Subcutaneous abdominal adipose tissue (tissue), 5 donors: ENCODE measurements at regions not wholly inside any gene's neighbourhood (a gene's known extent, or its start where the extent isn't known, plus 50 kb on each side); places are given as distances from the start of the nearest gene placed in this dataset.
"Not testable (repeated sequence)": the region's sequence is repeated elsewhere in the genome, so short reads cannot be mapped to it uniquely, and the experiment has no call there.

Source experiments
- H3K27ac ChIP-seq: one replicate; pipeline ENCODE4 v1.7.0; 2013; ENCODE audit warnings: low read depth, mild to moderate bottlenecking, inconsistent platforms, low read length, moderate library complexity
- H3K27me3 ChIP-seq, 5 donors: one replicate each; pipeline ENCODE4 v1.7.0; 2013; ENCODE audit warnings: low read length in 5 of 5, inconsistent platforms in 1 of 5; ENCODE audit not compliant: control insufficient read depth in 5 of 5, insufficient read depth in 4 of 5
- H3K36me3 ChIP-seq, 5 donors: one replicate each; pipeline ENCODE4 v1.7.0; 2013; ENCODE audit warnings: low read length in 5 of 5; ENCODE audit not compliant: control insufficient read depth in 5 of 5, insufficient read depth in 5 of 5
- H3K4me1 ChIP-seq, 5 donors: one replicate each; pipeline ENCODE4 v1.7.0; 2013; ENCODE audit warnings: low read length in 5 of 5, mild to moderate bottlenecking in 3 of 5, moderate library complexity in 1 of 5; ENCODE audit not compliant: control insufficient read depth in 5 of 5, insufficient read depth in 5 of 5
- H3K4me3 ChIP-seq, 5 donors: one replicate each; pipeline ENCODE4 v1.7.0; 2013; ENCODE audit warnings: low read length in 5 of 5, low read depth in 1 of 5
- H3K9ac ChIP-seq, 5 donors: one replicate each; pipeline ENCODE4 v1.7.0; 2013; ENCODE audit warnings: low read length in 5 of 5, mild to moderate bottlenecking in 4 of 5, moderate library complexity in 3 of 5
- H3K9me3 ChIP-seq, 5 donors: one replicate each; pipeline ENCODE4 v1.7.0; 2013; ENCODE audit warnings: low read length in 5 of 5; ENCODE audit not compliant: control insufficient read depth in 5 of 5
- donor health status: healthy.
- donor health status: healthy.
- donor health status: healthy.
- donor health status: healthy.
- donor health status: healthy.

DNA sequence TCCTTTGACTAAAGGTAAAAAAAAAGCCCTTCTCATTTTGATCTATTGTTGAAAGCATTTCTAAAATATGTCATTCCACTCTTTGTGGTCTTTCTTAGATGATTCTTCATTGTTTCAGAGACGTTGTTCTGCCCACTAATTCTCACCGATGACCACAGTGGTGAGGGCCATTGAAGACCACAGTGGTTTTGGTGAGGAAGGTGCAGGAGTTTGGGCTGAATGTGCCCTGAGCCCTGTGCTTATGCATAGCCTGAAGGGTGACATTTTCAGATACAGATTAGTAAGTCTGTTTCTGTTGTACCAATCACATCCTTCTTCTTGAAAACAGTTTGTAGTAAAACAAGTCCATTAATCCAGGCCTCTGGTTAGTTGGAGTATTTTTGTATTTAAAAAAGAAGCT lies 251.3 kb upstream of the ATP5MC3 start:
- H3K9me3 ChIP-seq: peaks cover 0 to 9% (median 0%) of the 10 kb centered on the region in 5 donors

DNA sequence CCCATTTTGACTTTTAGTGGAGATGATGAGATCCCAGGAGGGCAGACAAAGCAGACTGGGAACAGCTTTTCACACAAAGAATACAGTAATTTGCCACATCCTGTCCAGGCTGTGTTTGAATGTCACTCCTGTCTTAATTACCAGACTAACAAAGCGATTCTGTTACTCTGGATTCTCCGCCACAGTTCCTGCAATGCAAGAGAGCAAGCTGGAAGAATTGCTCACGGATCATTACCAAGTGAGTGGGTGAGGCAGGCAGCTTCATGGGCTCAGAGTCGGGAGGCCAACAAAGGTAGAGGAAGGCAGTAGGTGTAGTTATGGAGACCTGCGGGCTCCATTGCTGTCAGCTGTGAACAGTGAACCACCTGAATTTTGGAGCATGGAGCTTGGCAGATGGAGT lies 250.5 kb upstream of the ATP5MC3 start:
- no peaks in the 10 kb centered on the region for H3K27me3 ChIP-seq
- no peak overlapping the region for H3K4me3 ChIP-seq
- no peaks in the 10 kb centered on the region for H3K36me3 ChIP-seq
- H3K9me3 ChIP-seq: peaks cover 0 to 9% (median 0%) of the 10 kb centered on the region in 5 donors
- H3K27ac ChIP-seq: no peak overlapping the region
- peaks cover 0 to 8% (median 0%) of the 10 kb centered on the region in 5 donors for H3K4me1 ChIP-seq
- no peak overlapping the region for H3K9ac ChIP-seq

More for the DNA sequence above, 251.3 kb upstream of the ATP5MC3 start:
- no peak overlapping the region for H3K27ac ChIP-seq
- H3K27me3 ChIP-seq: no peaks in the 10 kb centered on the region
- peaks cover 0 to 8% (median 0%) of the 10 kb centered on the region in 5 donors for H3K4me1 ChIP-seq
- no peaks in the 10 kb centered on the region for H3K36me3 ChIP-seq
- no peak overlapping the region for H3K4me3 ChIP-seq
- no peak overlapping the region for H3K9ac ChIP-seq

DNA sequence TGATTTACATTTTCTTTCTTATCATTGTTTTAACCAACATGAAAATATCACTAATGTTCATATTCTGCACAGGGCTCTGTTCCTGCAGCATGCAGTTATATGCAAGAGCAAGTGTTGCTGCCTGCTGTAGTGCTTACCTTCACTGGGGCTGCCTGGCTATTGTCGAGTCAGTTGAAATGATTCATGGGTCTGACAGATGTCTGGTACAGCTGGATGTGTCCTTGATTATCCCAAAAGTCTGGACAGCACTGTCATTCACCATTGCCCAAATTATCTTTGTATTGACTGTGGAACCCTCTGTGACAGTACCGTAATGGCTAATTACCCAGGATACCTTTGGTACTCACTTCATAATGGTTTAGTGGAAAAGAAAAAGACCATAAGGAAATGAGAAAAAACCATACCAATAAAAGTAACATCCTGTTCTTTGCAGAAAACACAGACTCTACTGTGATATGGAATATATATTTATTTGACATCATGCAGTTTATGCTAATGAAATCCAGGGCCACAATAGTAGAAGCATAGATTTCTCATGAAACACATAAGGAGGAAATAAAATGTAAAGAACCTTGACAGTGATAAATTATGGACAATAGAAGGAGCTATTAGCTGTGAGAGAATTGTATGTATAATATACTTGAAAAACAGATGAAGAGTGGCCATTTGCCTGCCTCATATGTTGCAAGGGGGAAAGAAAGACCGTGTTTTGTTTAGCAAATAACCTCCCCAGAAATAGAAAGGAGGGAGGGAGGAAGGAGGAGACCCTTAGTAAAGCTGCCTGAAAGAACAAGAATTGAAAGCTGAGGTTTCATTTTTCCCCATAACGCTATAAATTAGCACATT lies 249.8 kb upstream of the ATP5MC3 start:
- Histone ChIP-seq H3K9me3 (peaks cover 0 to 9% (median 0%) of the 10 kb centered on the region in 5 donors), H3K36me3 (no peaks in the 10 kb centered on the region), H3K4me1 (peaks cover 0 to 8% (median 0%) of the 10 kb centered on the region in 5 donors), H3K4me3 (no peak overlapping the region), H3K9ac (no peak overlapping the region), H3K27ac (no peak overlapping the region), H3K27me3 (no peaks in the 10 kb centered on the region)

DNA sequence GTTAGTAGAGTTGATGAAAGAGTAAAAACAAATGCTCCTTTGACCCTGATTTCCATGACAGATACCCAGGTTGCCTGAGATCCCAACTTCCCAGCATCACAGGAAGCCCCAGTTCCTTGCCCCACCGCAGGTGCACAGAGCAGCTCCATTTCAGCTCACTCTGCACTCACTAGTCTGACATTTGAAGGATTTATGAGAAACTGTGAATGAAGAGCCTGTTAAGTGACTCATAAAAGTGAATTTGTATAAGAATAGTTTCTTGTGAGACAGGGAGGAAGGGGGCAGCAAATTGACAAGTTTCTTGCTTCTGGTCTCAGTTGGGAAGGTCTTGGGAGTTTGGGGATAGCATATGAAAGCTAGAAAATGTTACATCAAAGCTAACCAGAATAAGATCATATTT lies 248.7 kb upstream of the ATP5MC3 start:
- H3K4me3 ChIP-seq: no peak overlapping the region
- peaks cover 0 to 9% (median 0%) of the 10 kb centered on the region in 5 donors for H3K9me3 ChIP-seq
- H3K4me1 ChIP-seq: peaks cover 0 to 8% (median 0%) of the 10 kb centered on the region in 5 donors
- no peaks in the 10 kb centered on the region for H3K36me3 ChIP-seq
- no peak overlapping the region for H3K27ac ChIP-seq
- no peak overlapping the region for H3K9ac ChIP-seq
- H3K27me3 ChIP-seq: no peaks in the 10 kb centered on the region

DNA sequence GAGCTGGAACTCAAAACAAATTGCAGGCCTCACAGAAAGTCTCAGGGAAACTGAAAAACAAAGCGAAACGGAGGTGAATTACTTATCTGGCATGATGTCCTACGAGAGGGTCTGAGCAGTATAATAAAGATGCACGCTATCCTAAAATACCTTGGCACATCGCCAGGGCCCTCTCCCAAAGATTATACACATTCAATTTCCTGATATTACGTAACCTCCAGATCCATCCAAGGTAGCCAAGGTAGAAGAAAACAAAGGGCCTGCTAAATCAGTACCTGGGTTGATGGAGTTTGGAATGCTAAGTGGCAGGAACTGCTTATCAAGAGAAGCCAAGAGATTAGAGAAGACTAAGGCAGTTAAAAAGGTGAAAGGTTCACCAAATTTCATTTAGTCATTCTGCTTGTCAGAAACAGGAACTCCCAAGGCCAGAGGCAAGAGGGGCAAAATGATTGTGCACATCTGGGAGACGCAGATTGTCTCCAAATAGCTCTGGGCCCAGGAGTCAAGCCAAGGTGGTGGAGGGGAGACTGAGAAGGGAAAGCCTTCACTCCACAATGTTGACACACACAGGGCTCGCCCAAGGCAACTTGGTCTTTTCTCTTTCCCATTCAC lies 236.8 kb upstream of the ATP5MC3 start:
- H3K4me3 ChIP-seq: no peak overlapping the region

DNA sequence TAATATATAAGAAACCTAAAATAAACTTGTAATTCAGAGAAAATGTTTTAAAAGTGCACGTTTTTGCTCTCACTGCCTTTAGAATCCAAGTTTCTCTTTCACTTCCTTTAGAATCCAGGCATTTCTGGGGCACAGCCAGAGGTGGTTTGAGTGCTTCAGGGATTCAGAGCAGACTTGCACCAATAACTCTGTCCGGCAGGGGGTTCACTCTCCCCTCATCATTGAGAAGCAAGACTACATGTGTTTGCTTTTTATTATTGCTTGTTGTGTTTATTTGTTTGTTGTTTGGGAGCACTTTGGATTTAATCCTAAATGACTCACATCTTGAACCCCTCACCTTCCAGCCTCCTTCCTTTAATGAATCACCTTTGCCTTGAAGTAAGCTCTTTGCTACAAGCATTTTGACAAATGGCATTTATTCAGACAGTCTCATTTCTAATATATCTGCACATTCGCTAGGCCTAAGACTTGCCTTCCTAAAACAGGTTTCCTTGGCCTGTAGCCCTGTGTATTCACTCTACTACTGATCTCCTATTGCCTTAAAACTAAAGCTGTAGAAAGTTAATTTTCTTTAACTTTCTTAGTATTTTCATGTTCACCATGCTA lies 233.5 kb upstream of the ATP5MC3 start:
- Histone ChIP-seq H3K9ac (no peak overlapping the region), H3K4me3 (no peak overlapping the region), H3K4me1 (peaks cover 0 to 6% (median 3%) of the 10 kb centered on the region in 5 donors), H3K27ac (no peak overlapping the region), H3K9me3 (no peaks in the 10 kb centered on the region), H3K36me3 (no peaks in the 10 kb centered on the region), H3K27me3 (peaks cover 0 to 2% (median 0%) of the 10 kb centered on the region in 5 donors)

More for the DNA sequence above, 236.8 kb upstream of the ATP5MC3 start:
- peaks cover 0 to 6% (median 3%) of the 10 kb centered on the region in 5 donors for H3K4me1 ChIP-seq
- H3K27ac ChIP-seq: no peak overlapping the region
- H3K9ac ChIP-seq: no peak overlapping the region
- no peaks in the 10 kb centered on the region for H3K36me3 ChIP-seq
- no peaks in the 10 kb centered on the region for H3K9me3 ChIP-seq
- H3K27me3 ChIP-seq: no peaks in the 10 kb centered on the region

DNA sequence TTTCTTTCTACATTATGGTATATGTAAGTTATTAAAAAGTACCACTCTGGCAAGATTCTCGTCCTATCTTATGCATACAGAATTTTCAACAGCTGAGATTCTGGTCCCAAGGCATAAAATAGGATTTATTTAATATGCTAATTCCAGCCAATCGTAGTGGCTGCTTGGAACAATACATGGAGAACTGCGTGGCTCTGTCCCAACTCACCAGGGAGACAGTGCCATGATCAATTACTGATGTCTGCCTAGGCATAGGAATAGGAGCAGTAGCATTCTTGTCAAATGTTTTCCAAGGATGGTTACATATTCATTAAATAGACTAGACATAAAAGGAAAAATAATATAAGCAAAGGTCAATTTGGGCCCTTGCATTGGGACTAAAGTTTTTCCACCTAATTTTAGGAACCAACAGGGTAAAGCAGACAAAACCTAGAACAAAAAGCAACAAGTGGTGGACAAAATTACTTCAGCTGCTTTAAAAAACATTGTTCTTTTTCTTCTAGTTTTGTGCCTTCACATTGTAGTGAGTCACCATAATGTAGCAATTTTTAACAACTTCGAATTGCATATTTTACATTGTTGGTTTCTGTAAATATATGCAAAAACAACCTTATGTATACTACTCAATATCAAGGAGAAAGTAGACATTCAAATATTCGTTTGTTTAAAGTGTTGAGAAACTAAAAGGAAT lies 232.8 kb upstream of the ATP5MC3 start:
- Histone ChIP-seq H3K4me3 (no peak overlapping the region), H3K4me1 (peaks cover 0 to 6% (median 3%) of the 10 kb centered on the region in 5 donors), H3K27me3 (peaks cover 0 to 2% (median 0%) of the 10 kb centered on the region in 5 donors), H3K9me3 (no peaks in the 10 kb centered on the region), H3K27ac (no peak overlapping the region), H3K36me3 (no peaks in the 10 kb centered on the region), H3K9ac (no peak overlapping the region)

DNA sequence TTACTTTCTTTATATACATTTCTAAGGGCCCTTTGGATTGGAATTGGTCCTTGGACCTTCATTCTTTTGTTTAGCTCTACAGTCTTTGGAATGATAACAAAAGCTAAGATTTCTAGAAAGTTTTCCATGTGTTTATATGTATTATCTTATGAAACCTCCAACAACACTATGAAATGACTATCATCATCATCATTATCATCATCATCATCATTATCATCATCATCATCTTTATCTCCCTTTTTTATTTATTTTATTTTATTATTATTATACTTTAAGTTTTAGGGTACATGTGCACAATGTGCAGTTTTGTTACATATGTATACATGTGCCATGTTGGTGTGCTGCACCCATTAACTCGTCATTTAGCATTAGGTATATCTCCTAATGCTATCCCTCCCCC lies 229.4 kb upstream of the ATP5MC3 start:
- H3K27me3 ChIP-seq, H3K4me3 ChIP-seq, H3K27ac ChIP-seq, H3K9ac ChIP-seq, H3K36me3 ChIP-seq, H3K4me1 ChIP-seq, H3K9me3 ChIP-seq: not testable (repeated sequence)

DNA sequence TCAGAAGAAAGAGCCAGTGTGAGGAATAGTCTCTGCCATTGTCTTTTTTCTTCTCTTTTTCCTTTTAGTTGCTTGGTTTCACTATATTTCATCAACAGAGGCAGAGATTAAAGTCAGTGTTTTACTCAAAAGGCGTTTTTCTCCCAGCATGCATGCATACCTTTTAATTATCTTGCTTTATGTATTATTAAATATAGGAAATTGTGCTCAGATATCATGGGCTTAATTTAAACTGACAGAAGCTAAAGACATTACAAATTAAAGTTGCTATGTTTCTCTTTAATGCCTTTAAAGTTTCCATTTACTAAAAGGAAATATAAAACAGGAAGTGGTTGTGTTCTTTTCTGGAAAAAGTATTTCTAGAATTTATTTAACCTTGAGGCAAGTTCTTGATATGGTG lies 223.3 kb upstream of the ATP5MC3 start:
- no peak overlapping the region for H3K9ac ChIP-seq
- H3K27ac ChIP-seq: no peak overlapping the region
- no peaks in the 10 kb centered on the region for H3K4me1 ChIP-seq
- no peaks in the 10 kb centered on the region for H3K9me3 ChIP-seq
- no peak overlapping the region for H3K4me3 ChIP-seq
- no peaks in the 10 kb centered on the region for H3K36me3 ChIP-seq
- no peaks in the 10 kb centered on the region for H3K27me3 ChIP-seq
